GM12878 (cell line): ENCODE measurements at regions not wholly inside any gene's neighbourhood (a gene's known extent, or its start where the extent isn't known, plus 50 kb on each side); places are given as distances from the start of the nearest gene placed in this dataset.

ENCODE experiments used
- ATAC-seq: fragments of 200-7000 bp; cut with Tn5 transposase; 3 replicates; pipeline ENCODE4 v1.9.1; 2020; ENCODE audit warnings: mild to moderate bottlenecking, moderate library complexity
- BruUV-seq: library from RNA; stranded (reverse); fragments of 400-500 nt; replicated peaks from 2 replicates; lab custom pipeline; 2021; lab: Mats Ljungman, UMichigan
- CTCF ChIA-PET: fragments of 300-600 bp; sonication (Branson Sonifier 250); formaldehyde crosslinking; extraction: SDS; loops from one replicate; lab custom pipeline; 2021; ENCODE audit warnings: inconsistent platforms; lab: Yijun Ruan, JAX
- POLR2A ChIA-PET: fragments of 350-600 bp; formaldehyde crosslinking; extraction: SDS; loops from one replicate; lab custom pipeline; 2021; ENCODE audit warnings: inconsistent platforms; lab: Charles Lee
- RAD21 ChIA-PET: fragments of 300-600 bp; sonication (Branson Sonifier 250); formaldehyde crosslinking; loops from one replicate; lab custom pipeline; 2023; ENCODE audit warnings: antibody characterized with exemption; ENCODE audit not compliant: unreplicated experiment; lab: Charles Lee
- SMC1A ChIA-PET: fragments of 300-600 bp; sonication (Branson Sonifier 250); formaldehyde crosslinking; loops from one replicate; lab custom pipeline; 2023; ENCODE audit not compliant: unreplicated experiment, uncharacterized antibody; lab: Charles Lee
- DNase-seq: peaks from one replicate; pipeline ENCODE4 v3.0.0-alpha.2; 2011; ENCODE audit warnings: low read depth, low spot score
- FAIRE-seq: peaks from 3 replicates; lab custom pipeline; 2011; peaks lifted over from hg19 to GRCh38; lab: Jason Lieb, UNC
- H2AFZ ChIP-seq: 2 replicates; pipeline ENCODE4 v1.6.0; 2011; ENCODE audit warnings: low read depth, low read length, control low read depth; ENCODE audit not compliant: control insufficient read depth
- H3K27ac ChIP-seq: 2 replicates; pipeline ENCODE4 v1.5.1; 2011; ENCODE audit warnings: control low read depth; ENCODE audit not compliant: control insufficient read depth, insufficient read depth
- H3K27me3 ChIP-seq, 2 experiments: replicated peaks in 1 of 2; 2 replicates each; pipeline versions ENCODE4 v1.6.0 to v1.6.1; 2011; ENCODE audit warnings: low read length in 1 of 2; ENCODE audit not compliant: control insufficient read depth in 2 of 2, insufficient read depth in 2 of 2
- H3K36me3 ChIP-seq, 2 experiments: 2 replicates each; pipeline ENCODE4 v1.5.1; 2011; ENCODE audit warnings: low read length in 1 of 2; ENCODE audit not compliant: control insufficient read depth in 2 of 2, insufficient read depth in 2 of 2
- H3K4me1 ChIP-seq: 2 replicates; pipeline ENCODE4 v1.6.1; 2011; ENCODE audit warnings: mild to moderate bottlenecking, low read length, moderate library complexity, mixed read lengths; ENCODE audit not compliant: control insufficient read depth, insufficient read depth
- H3K4me2 ChIP-seq: 2 replicates; pipeline ENCODE4 v1.6.0; 2011; ENCODE audit warnings: control low read depth; ENCODE audit not compliant: control insufficient read depth, insufficient read depth
- H3K4me3 ChIP-seq: fragments of 200-600 bp; sonication (generic); 2 replicates; pipeline ENCODE4 v1.5.1; 2016
- H3K79me2 ChIP-seq: 2 replicates; pipeline ENCODE4 v1.6.0; 2011; ENCODE audit warnings: low read length; ENCODE audit not compliant: control insufficient read depth, insufficient read depth
- H3K9ac ChIP-seq: 2 replicates; pipeline ENCODE4 v1.8.0; 2011; ENCODE audit warnings: low read length, control low read depth, mixed read lengths; ENCODE audit not compliant: control insufficient read depth, insufficient read depth
- H3K9me3 ChIP-seq: replicated peaks from 3 replicates; pipeline ENCODE4 v1.5.1; 2011; ENCODE audit warnings: mild to moderate bottlenecking, low read length; ENCODE audit not compliant: control insufficient read depth, insufficient read depth
- H4K20me1 ChIP-seq: 2 replicates; pipeline ENCODE4 v1.6.0; 2011; ENCODE audit not compliant: control insufficient read depth, insufficient read depth
- CBFB ChIP-seq: IDR thresholded peaks from 2 replicates; pipeline ENCODE4 v1.6.1; 2016; ENCODE audit warnings: antibody characterized with exemption, low read depth
- CHD4 ChIP-seq: fragments of 200-600 bp; sonication (generic); IDR thresholded peaks from 2 replicates; pipeline ENCODE4 v1.6.1; 2016; ENCODE audit warnings: mild to moderate bottlenecking
- CREM ChIP-seq: IDR thresholded peaks from 2 replicates; pipeline ENCODE4 v1.6.1; 2014; ENCODE audit warnings: antibody characterized with exemption, low read depth
- FOS ChIP-seq: IDR thresholded peaks from 3 replicates; pipeline ENCODE4 v1.6.1; 2011; ENCODE audit warnings: borderline replicate concordance; ENCODE audit not compliant: insufficient read length; ENCODE audit errors: extremely low read depth
- NBN ChIP-seq: fragments of 450-650 bp; IDR thresholded peaks from 2 replicates; pipeline ENCODE4 v1.6.1; 2016
- PAX5 ChIP-seq: IDR thresholded peaks from 2 replicates; pipeline ENCODE4 v1.6.1; 2011; ENCODE audit warnings: low read depth, low read length, borderline replicate concordance
- PAX8 ChIP-seq: fragments of 450-650 bp; IDR thresholded peaks from 2 replicates; pipeline ENCODE4 v1.6.1; 2017; ENCODE audit warnings: mild to moderate bottlenecking, moderate library complexity
- RUNX3 ChIP-seq: IDR thresholded peaks from 2 replicates; pipeline ENCODE4 v1.6.1; 2012; ENCODE audit warnings: low read length, inconsistent platforms
- SMC3 ChIP-seq: IDR thresholded peaks from 2 replicates; pipeline ENCODE4 v1.6.1; 2011; ENCODE audit warnings: low read length, improper control_type of control experiment, borderline replicate concordance
- STAT1 ChIP-seq: fragments of 450-650 bp; conservative IDR thresholded peaks from 2 replicates; pipeline ENCODE4 v1.6.1; 2014; ENCODE audit warnings: antibody characterized with exemption, mild to moderate bottlenecking
- ZNF622 ChIP-seq: fragments of 450-650 bp; IDR thresholded peaks from 2 replicates; pipeline ENCODE4 v1.6.1; 2017; ENCODE audit warnings: mild to moderate bottlenecking, inconsistent platforms
- in situ Hi-C: fragments of 300-500 bp; cut with MboI; formaldehyde crosslinking; loops from 9 replicates; pipeline ENCODE4 v1.14.3; 2018; ENCODE audit warnings: mixed read lengths
- intact Hi-C: fragments of 100-400 bp; cut with micrococcal nuclease; formaldehyde crosslinking; loops from one replicate; pipeline ENCODE4 v1.14.2; 2022; ENCODE audit not compliant: unreplicated experiment
- TF ChIP-seq, protein P1 (sequence below): IDR thresholded peaks from 2 replicates; pipeline ENCODE4 v1.6.1; 2012; ENCODE audit warnings: low read length, inconsistent platforms
- TF ChIP-seq, protein P2 (sequence below): fragments of 450-650 bp; IDR thresholded peaks from 2 replicates; pipeline ENCODE4 v1.6.1; 2016; ENCODE audit warnings: mild to moderate bottlenecking

DNA sequence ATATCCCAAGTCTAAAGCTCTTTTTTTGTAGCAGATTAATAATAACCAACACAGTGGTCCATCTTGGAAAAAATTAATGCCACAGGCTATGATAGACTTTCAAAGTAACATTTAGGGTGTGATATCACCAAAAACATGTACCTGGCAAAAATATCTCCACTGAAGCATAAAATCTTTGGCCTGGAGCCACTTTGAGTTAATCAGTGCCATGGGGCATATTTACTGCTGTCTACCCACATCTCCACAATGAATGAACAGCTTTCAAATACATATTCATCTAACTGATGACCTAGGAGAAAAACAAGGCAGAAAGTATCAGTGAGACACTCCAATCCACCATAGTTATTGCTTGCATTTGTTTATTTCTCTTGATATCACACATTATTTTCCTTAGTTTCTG is 296.0 kb upstream of the MDFIC2 start:
- DNase-seq (no peak), FAIRE-seq (no peak), ATAC-seq (no peak)
- no peaks in the 10 kb centered on the region for H3K27me3 ChIP-seq
- no TSS peak for BruUV-seq
- H3K27ac ChIP-seq: no peak overlapping the region
- intact Hi-C loops (no loop called here), in situ Hi-C loops (no loop called here)
- no peak overlapping the region for H3K4me2 ChIP-seq
- RAD21 ChIA-PET: no interaction called here
- H3K79me2 ChIP-seq: no peaks in the 10 kb centered on the region
- no peaks in the 10 kb centered on the region for H3K9me3 ChIP-seq
- H3K4me1 ChIP-seq: no peaks in the 10 kb centered on the region
- H3K4me3 ChIP-seq: no peak overlapping the region
- no peaks in the 10 kb centered on the region for H3K36me3 ChIP-seq
- H3K9ac ChIP-seq: no peak overlapping the region
- CTCF ChIA-PET: no interaction called here
- TF ChIP-seq, protein P1, sequence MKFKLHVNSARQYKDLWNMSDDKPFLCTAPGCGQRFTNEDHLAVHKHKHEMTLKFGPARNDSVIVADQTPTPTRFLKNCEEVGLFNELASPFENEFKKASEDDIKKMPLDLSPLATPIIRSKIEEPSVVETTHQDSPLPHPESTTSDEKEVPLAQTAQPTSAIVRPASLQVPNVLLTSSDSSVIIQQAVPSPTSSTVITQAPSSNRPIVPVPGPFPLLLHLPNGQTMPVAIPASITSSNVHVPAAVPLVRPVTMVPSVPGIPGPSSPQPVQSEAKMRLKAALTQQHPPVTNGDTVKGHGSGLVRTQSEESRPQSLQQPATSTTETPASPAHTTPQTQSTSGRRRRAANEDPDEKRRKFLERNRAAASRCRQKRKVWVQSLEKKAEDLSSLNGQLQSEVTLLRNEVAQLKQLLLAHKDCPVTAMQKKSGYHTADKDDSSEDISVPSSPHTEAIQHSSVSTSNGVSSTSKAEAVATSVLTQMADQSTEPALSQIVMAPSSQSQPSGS: no peak
- TF ChIP-seq CBFB (no peak), ZNF622 (no peak), STAT1 (no peak), PAX5 (no peak), SMC3 (no peak), CHD4 (no peak), FOS (no peak), RUNX3 (no peak), NBN (no peak), CREM (no peak), PAX8 (no peak)
- TF ChIP-seq, protein P2, sequence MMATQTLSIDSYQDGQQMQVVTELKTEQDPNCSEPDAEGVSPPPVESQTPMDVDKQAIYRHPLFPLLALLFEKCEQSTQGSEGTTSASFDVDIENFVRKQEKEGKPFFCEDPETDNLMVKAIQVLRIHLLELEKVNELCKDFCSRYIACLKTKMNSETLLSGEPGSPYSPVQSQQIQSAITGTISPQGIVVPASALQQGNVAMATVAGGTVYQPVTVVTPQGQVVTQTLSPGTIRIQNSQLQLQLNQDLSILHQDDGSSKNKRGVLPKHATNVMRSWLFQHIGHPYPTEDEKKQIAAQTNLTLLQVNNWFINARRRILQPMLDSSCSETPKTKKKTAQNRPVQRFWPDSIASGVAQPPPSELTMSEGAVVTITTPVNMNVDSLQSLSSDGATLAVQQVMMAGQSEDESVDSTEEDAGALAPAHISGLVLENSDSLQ: no peak
- POLR2A ChIA-PET: no interaction called here
- no peak overlapping the region for H2AFZ ChIP-seq
- SMC1A ChIA-PET: no interaction called here
- H4K20me1 ChIP-seq: no peaks in the 10 kb centered on the region
